Activated naive CD8-positive, alpha-beta T cell treated with anti-CD3 and anti-CD28 coated beads, Interleukin-2, amount 50 U/mL, for 24 hours (primary cell): ENCODE measurements at regions not wholly inside any gene's neighbourhood (a gene's known extent, or its start where the extent isn't known, plus 50 kb on each side); places are given as distances from the start of the nearest gene placed in this dataset.
"Not testable (repeated sequence)": the region's sequence is repeated elsewhere in the genome, so short reads cannot be mapped to it uniquely, and the experiment has no call there.

ENCODE experiments used
- ATAC-seq: fragments of 150-1000 bp; cut with Tn5 transposase; one replicate; pipeline ENCODE4 v1.10.0; 2021
- DNase-seq: peaks from one replicate; pipeline ENCODE4 v3.0.0; 2021
- H3K27ac Mint-ChIP-seq: one replicate; pipeline ENCODE4 v1.8.0; 2021; ENCODE audit warnings: mild to moderate bottlenecking, mixed read lengths
- H3K27me3 Mint-ChIP-seq: one replicate; pipeline ENCODE4 v1.8.0; 2021; ENCODE audit warnings: mixed read lengths
- H3K36me3 Mint-ChIP-seq: one replicate; pipeline ENCODE4 v1.8.0; 2021; ENCODE audit warnings: low read depth, mixed read lengths
- H3K4me1 Mint-ChIP-seq: one replicate; pipeline ENCODE4 v1.8.0; 2021; ENCODE audit warnings: mixed read lengths
- H3K4me3 Mint-ChIP-seq: one replicate; pipeline ENCODE4 v1.8.0; 2021; ENCODE audit warnings: mild to moderate bottlenecking, moderate library complexity, mixed read lengths
- H3K9me3 Mint-ChIP-seq: one replicate; pipeline ENCODE4 v1.8.0; 2021; ENCODE audit warnings: mixed read lengths

DNA sequence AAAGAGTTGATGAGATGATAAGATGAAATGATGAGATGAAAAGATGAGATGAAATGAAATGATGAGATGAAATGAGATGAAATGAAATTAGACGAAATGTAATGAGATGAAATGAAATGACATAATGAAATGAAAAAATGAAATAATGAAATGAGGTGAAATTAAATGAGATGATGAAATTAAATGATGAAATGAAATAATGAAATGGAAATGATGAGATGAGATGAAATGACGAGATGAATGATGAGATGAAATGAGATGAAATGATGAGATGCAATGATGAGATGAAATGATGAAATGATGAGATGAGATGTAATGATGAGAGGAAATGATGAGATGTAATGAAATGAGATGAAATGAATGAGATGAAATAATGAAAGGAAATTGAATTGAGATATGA, 339.3 kb upstream of the PLGLB1 start:
- not testable (repeated sequence) for ATAC-seq, DNase-seq, H3K4me1 Mint-ChIP-seq, H3K9me3 Mint-ChIP-seq, H3K27me3 Mint-ChIP-seq, H3K4me3 Mint-ChIP-seq, H3K27ac Mint-ChIP-seq, H3K36me3 Mint-ChIP-seq

DNA sequence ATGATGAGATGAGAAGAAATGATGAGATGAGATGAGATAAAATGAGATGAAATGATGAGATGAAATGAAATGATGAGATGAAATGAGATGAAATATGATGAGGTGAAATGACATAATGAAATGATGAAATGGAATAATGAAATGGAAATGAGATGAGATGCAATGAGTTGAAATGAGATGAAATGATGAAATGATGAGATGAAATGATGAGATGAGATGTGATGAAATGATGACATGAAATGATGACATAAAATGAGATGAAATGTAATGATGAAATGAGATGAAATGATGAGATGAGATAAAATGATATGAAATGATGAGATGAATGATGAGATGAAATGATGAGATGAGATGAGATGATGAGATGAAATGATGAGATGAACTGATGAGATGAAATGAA, 340.2 kb upstream of the PLGLB1 start:
- not testable (repeated sequence) for ATAC-seq, H3K9me3 Mint-ChIP-seq, H3K4me1 Mint-ChIP-seq, H3K4me3 Mint-ChIP-seq, H3K36me3 Mint-ChIP-seq, DNase-seq, H3K27ac Mint-ChIP-seq, H3K27me3 Mint-ChIP-seq

DNA sequence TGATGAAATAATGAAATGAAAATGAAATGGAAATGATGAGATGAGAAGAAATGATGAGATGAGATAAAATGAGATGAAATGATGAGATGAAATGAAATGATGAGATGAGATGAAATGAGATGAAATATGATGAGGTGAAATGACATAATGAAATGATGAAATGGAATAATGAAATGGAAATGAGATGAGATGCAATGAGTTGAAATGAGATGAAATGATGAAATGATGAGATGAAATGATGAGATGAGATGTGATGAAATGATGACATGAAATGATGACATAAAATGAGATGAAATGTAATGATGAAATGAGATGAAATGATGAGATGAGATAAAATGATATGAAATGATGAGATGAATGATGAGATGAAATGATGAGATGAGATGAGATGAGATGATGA, 342.7 kb upstream of the PLGLB1 start:
- H3K36me3 Mint-ChIP-seq, H3K9me3 Mint-ChIP-seq, H3K27ac Mint-ChIP-seq, DNase-seq, H3K4me3 Mint-ChIP-seq, ATAC-seq, H3K27me3 Mint-ChIP-seq, H3K4me1 Mint-ChIP-seq: not testable (repeated sequence)

DNA sequence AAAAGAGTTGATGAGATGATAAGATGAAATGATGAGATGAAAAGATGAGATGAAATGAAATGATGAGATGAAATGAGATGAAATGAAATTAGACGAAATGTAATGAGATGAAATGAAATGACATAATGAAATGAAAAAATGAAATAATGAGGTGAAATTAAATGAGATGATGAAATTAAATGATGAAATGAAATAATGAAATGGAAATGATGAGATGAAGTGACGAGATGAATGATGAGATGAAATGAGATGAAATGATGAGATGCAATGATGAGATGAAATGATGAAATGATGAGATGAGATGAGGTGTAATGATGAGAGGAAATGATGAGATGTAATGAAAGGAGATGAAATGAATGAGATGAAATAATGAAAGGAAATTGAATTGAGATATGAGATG, 343.4 kb upstream of the PLGLB1 start:
- H3K27ac Mint-ChIP-seq, H3K9me3 Mint-ChIP-seq, ATAC-seq, H3K36me3 Mint-ChIP-seq, H3K4me1 Mint-ChIP-seq, H3K27me3 Mint-ChIP-seq, H3K4me3 Mint-ChIP-seq, DNase-seq: not testable (repeated sequence)

DNA sequence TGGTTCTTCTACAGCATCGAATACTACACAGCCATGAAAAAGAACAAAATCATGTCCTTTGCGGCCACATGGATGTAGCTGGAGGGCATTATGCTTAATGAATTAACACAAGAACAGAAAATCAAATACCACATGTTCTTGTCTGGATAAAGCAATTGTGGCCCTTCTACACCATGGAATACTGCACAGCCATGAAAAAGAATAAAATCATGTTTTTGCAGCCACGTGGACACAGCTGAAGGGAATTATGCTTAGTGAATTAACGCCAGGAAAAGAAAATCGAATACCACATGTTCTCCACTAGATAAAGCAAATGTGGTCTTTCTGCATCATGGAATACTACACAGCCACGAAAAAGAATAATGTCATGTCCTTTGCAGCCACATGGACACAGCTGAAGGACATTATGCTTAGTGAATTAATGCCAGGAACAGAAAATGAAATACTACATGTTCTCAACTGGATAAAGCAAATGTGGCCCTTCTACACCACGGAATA, 361.8 kb upstream of the PLGLB2 start:
- not testable (repeated sequence) for H3K27ac Mint-ChIP-seq, H3K4me1 Mint-ChIP-seq, ATAC-seq, DNase-seq, H3K9me3 Mint-ChIP-seq, H3K4me3 Mint-ChIP-seq, H3K27me3 Mint-ChIP-seq, H3K36me3 Mint-ChIP-seq

DNA sequence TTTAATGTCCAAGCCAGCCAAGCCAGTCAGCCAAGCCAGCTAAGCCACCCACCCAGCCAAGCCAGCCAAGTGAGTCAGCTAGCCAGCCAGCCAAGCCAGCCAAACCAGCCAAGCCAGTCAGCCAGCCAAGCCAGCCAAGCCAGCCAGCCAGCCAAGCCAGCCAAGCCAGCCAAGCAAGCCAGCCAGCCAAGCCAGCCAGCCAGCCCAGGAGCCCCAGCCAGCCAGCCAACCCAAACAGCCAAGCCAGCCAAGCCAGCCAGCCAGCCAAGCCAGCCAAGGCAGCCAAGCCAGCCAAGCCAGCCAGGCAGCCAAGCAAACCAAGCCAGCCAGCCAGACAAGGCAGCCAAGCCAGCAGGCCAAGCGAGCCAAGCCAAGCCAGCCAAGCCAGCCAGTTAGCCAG, 352.1 kb upstream of the PLGLB2 start:
- DNase-seq, H3K4me3 Mint-ChIP-seq, H3K4me1 Mint-ChIP-seq, ATAC-seq, H3K36me3 Mint-ChIP-seq, H3K9me3 Mint-ChIP-seq, H3K27ac Mint-ChIP-seq, H3K27me3 Mint-ChIP-seq: not testable (repeated sequence)

DNA sequence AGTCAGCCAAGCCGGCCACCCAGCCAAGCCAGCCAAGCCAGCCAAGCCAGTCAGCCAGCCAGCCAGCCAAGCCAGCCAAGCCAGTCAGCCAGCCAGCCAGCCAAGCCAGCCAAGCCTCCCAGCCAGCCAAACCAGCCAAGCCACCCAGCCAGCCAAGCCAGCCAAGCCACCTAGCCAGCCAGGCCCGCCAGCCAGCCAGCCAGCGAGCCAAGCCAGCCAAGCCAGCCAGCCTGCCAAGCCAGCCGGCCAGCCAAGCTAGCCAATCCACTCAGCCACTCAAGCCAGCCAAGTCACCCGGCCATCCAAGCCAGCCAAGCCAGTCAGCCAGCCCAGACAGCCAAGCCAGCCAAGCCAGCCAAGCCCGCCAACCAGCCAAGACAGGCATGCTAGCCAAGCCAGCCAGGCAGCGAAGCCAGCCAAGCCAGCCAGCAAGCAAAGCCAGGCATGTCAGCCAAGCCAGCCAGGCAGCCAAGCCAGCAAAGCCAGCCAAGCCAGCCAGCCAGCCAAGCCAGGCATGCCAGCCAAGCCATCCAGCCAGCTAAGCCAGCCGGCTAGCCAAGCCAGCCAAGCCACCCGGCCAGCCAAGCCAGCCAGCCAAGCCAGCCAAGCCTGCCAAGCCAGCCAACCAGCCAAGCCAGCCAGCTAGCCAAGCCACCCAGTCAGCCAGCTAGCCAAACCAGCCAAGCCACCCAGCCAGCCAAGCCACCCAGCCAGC, 351.2 kb upstream of the PLGLB2 start:
- H3K36me3 Mint-ChIP-seq, H3K9me3 Mint-ChIP-seq, H3K4me3 Mint-ChIP-seq, H3K27ac Mint-ChIP-seq, DNase-seq, ATAC-seq, H3K27me3 Mint-ChIP-seq, H3K4me1 Mint-ChIP-seq: not testable (repeated sequence)

DNA sequence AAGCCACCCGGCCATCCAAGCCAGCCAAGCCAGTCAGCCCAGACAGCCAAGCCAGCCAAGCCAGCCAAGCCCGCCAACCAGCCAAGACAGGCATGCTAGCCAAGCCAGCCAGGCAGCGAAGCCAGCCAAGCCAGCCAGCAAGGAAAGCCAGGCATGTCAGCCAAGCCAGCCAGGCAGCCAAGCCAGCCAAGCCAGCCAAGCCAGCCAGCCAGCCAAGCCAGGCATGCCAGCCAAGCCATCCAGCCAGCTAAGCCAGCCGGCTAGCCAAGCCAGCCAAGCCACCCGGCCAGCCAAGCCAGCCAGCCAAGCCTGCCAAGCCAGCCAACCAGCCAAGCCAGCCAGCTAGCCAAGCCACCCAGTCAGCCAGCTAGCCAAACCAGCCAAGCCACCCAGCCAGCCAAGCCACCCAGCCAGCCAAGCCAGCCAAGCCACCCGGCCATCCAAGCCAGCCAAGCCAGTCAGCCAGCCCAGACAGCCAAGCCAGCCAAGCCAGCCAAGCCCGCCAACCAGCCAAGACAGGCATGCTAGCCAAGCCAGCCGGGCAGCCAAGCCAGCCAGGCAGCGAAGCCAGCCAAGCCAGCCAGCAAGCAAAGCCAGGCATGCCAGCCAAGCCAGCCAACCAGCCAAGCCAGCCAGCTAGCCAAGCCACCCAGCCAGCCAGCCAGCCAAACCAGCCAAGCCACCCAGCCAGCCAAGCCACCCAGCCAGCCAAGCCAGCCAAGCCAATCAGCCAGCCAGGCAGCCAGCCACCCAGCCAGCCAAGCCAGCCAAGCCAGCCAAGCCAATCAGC, 350.4 kb upstream of the PLGLB2 start:
- H3K9me3 Mint-ChIP-seq, H3K36me3 Mint-ChIP-seq, DNase-seq, H3K27me3 Mint-ChIP-seq, H3K4me3 Mint-ChIP-seq, ATAC-seq, H3K27ac Mint-ChIP-seq, H3K4me1 Mint-ChIP-seq: not testable (repeated sequence)

DNA sequence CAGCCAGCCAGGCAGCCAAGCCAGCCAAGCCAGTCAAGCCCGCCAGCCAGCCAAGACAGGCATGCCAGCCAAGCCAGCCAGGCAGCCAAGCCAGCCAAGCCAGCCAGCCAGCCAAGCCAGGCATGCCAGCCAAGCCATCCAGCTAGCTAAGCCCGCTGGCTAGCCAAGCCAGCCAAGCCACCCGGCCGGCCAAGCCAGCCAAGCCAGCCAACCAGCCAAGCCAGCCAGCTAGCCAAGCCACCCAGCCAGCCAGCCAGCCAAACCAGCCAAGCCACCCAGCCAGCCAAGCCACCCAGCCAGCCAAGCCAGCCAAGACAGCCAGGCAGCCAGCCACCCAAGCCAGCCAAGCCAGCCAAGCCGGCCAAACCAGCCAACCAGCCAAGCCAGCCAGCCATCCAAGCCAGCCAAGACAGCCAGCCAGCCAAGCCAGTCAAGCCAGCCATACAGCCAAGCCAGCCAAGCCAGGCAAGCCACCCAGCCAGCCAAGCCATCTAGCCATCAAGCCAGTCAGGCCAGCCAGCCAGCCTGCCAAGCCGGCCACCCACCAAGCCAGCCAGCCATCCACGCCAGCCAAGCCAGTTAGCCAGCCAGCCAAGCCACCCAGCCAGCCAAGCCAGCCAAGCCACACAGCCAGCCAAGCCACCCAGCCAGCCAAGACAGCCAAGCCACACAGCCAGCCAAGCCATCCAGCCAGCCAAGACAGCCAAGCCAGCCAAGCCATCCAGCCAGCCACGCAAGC, 349.2 kb upstream of the PLGLB2 start:
- not testable (repeated sequence) for H3K27me3 Mint-ChIP-seq, H3K27ac Mint-ChIP-seq, H3K36me3 Mint-ChIP-seq, H3K4me3 Mint-ChIP-seq, ATAC-seq, DNase-seq, H3K9me3 Mint-ChIP-seq, H3K4me1 Mint-ChIP-seq

DNA sequence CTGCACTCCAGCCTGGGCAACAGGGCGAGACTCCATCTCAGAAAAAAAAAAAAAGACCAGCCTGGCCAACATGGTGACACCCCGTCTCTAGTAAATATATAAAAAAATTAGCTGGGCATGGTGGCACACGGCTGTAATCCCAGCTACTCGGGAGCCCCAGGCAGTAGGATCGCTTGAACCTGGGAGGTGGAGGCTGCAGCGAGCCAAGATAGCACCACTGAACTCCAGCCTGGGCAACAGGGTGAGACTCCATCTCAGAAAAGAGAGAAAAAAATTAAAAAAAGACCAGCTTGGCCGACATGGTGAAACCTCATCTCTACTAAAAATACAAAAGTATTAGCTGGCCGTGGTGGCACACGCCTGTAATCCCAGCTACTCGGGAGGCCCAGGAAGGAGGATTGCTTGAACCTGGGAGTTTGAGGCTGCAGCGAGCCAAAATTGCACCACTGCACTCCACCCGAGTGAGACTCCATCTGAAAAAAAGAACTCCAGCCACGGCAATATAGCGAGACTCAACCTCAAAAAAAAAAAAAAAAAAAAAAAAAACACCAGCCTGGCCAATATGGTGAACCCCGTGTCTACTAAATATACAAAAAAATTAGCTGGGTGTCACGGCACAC, 346.1 kb upstream of the PLGLB2 start:
- Mint-ChIP-seq H3K36me3 (no peaks in the 10 kb centered on the region), H3K27me3 (no peaks in the 10 kb centered on the region), H3K27ac (no peak overlapping the region), H3K9me3 (peaks cover 6% of the 10 kb centered on the region), H3K4me3 (no peak overlapping the region), H3K4me1 (no peaks in the 10 kb centered on the region)
- ATAC-seq: no peak
- DNase-seq: no peak

DNA sequence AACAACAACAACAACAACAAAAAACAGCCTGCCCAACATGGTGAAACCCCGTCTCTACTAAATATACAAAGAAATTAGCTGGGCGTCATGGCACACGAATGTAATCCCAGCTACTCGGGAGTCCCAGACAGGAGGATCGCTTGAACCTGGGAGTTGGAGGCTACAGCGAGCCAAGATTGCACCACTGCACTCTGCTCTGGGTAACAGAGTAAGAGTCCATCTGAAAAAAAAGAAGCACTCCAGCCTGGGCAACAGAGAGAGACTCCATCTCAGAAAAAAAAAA, 344.1 kb upstream of the PLGLB2 start:
- no peaks in the 10 kb centered on the region for H3K36me3 Mint-ChIP-seq

DNA sequence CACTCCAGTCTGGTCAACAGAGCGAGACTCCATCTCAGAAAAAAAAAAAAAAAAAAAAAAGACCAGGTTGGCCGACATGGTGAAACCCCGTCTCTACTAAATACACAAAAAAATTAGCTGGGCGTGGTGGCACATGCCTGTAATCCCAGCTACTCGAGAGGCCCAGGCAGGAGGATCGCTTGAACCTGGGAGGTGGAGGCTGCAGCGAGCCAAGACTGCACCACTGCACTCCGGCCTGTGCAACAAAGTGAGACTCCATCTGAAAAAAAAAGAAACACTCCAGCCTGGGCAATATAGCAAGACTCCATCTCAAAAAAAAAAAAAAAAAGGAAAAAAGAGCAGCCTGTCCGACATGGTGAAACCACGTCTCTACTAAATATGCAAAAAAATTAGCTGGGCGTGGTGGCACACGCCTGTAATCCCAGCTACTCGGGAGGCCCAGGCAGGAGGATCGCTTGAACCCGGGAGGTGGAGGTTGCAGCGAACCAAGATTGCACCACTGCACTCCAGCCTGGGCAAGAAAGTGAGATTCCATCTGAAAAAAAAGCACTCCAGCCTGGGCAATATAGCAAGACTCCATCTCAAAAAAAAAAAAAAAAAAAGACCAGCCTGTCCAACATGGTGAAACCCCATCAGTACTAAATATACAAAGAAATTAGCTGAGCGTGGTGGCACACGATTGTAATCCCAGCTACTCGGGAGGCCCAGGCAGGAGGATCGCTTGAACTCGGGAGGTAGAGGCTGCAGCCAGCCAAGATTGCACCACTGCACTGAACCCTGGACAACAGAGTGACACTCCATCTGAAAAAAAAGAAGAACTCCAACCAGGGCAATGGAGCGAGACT, 343.3 kb upstream of the PLGLB2 start:
- not testable (repeated sequence) for H3K4me3 Mint-ChIP-seq, H3K27ac Mint-ChIP-seq, H3K4me1 Mint-ChIP-seq, ATAC-seq, DNase-seq, H3K36me3 Mint-ChIP-seq, H3K9me3 Mint-ChIP-seq, H3K27me3 Mint-ChIP-seq

More for the DNA sequence above, 344.1 kb upstream of the PLGLB2 start:
- peaks cover 6% of the 10 kb centered on the region for H3K9me3 Mint-ChIP-seq
- no peak overlapping the region for H3K4me3 Mint-ChIP-seq
- no peaks in the 10 kb centered on the region for H3K27me3 Mint-ChIP-seq
- ATAC-seq (no peak), DNase-seq (no peak)
- no peaks in the 10 kb centered on the region for H3K4me1 Mint-ChIP-seq
- no peak overlapping the region for H3K27ac Mint-ChIP-seq

DNA sequence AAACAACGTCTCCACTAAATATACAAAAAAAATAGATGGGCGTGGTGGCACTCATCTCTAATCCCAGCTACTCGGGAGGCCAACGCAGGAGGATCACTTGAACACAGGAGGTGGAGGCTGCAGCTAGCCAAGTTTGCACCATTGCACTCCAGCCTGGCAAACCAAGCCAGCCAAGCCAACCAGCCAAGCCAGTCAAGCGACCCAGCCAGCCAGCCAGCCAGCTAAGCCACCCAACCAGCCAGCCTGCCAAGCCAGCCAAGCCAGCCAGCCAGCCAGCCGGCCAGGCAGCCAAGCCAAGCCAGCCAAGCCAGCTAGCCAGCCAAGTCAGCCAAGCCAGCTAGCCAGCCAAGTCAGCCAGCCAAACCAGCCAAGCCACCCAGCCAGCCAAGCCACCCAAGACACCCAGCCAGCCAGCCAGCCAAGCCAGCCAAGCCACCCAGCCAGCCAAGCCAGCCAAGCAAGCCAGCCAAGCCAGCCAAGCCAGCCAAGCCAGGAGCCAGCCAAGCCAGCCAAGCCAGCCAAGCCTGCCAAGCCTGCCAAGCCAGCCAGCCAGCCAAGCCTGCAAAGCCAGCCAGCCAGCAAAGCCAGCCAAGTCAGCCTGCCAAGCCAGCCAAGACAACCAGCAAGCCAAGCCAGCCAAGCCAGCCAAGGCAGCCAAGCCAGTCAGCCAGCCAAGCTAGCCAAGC, 342.2 kb upstream of the PLGLB2 start:
- ATAC-seq, H3K27ac Mint-ChIP-seq, H3K36me3 Mint-ChIP-seq, H3K27me3 Mint-ChIP-seq, DNase-seq, H3K4me1 Mint-ChIP-seq, H3K4me3 Mint-ChIP-seq, H3K9me3 Mint-ChIP-seq: not testable (repeated sequence)
